GM23338 (cell line): ENCODE measurements at regions not wholly inside any gene's neighbourhood (a gene's known extent, or its start where the extent isn't known, plus 50 kb on each side); places are given as distances from the start of the nearest gene placed in this dataset.
"Not testable (repeated sequence)": the region's sequence is repeated elsewhere in the genome, so short reads cannot be mapped to it uniquely, and the experiment has no call there.

Source experiments
- ATAC-seq: fragments of 200-7000 bp; cut with Tn5 transposase; 3 replicates; pipeline ENCODE4 v1.9.1; 2020
- DNase-seq: peaks from one replicate; pipeline ENCODE4 v3.0.0-alpha.2; 2015; ENCODE audit warnings: low spot score
- H2AFZ ChIP-seq: fragments of 200-600 bp; sonication (generic); 2 replicates; pipeline ENCODE4 v1.8.0; 2016; ENCODE audit warnings: antibody characterized with exemption, mild to moderate bottlenecking, moderate library complexity
- H3F3A ChIP-seq: fragments of 200-600 bp; sonication (generic); replicated peaks from 2 replicates; pipeline ENCODE4 v1.8.0; 2017; ENCODE audit warnings: antibody characterized with exemption, mixed run types, low read depth
- H3K27ac ChIP-seq: fragments of 200-600 bp; sonication (generic); 2 replicates; pipeline ENCODE4 v1.6.1; 2016; ENCODE audit warnings: low read depth
- H3K27me3 ChIP-seq: fragments of 200-600 bp; sonication (generic); 2 replicates; pipeline ENCODE4 v1.8.0; 2016; ENCODE audit warnings: mild to moderate bottlenecking, mixed run types, moderate library complexity; ENCODE audit not compliant: insufficient read depth
- H3K36me3 ChIP-seq: fragments of 200-600 bp; sonication (generic); 2 replicates; pipeline ENCODE4 v1.8.0; 2016; ENCODE audit warnings: mild to moderate bottlenecking; ENCODE audit not compliant: insufficient read depth
- H3K4me1 ChIP-seq: fragments of 200-600 bp; sonication (generic); 2 replicates; pipeline ENCODE4 v1.8.0; 2016; ENCODE audit warnings: mild to moderate bottlenecking, moderate library complexity; ENCODE audit not compliant: insufficient read depth
- H3K4me2 ChIP-seq: fragments of 200-600 bp; sonication (generic); 2 replicates; pipeline ENCODE4 v1.7.1; 2017; ENCODE audit warnings: mixed run types
- H3K4me3 ChIP-seq: fragments of 200-600 bp; sonication (generic); 2 replicates; pipeline ENCODE4 v1.6.1; 2016; ENCODE audit warnings: mixed run types
- H3K79me2 ChIP-seq: fragments of 200-600 bp; sonication (generic); replicated peaks from 2 replicates; pipeline ENCODE4 v1.8.0; 2017; ENCODE audit warnings: mild to moderate bottlenecking; ENCODE audit not compliant: insufficient read depth
- H3K9me2 ChIP-seq: fragments of 200-600 bp; sonication (generic); 2 replicates; pipeline ENCODE4 v1.8.0; 2017; ENCODE audit not compliant: insufficient read depth
- H4K20me1 ChIP-seq: fragments of 200-600 bp; sonication (generic); replicated peaks from 2 replicates; pipeline ENCODE4 v1.8.0; 2017; ENCODE audit warnings: mild to moderate bottlenecking; ENCODE audit not compliant: insufficient read depth
- H3K27ac Mint-ChIP-seq: 2 replicates; pipeline ENCODE4 v1.8.0; 2020; ENCODE audit warnings: inconsistent platforms, mild to moderate bottlenecking, moderate library complexity, mixed read lengths
- H3K27me3 Mint-ChIP-seq: 3 replicates; pipeline ENCODE4 v1.8.0; 2022; ENCODE audit warnings: low read depth, mild to moderate bottlenecking, moderate library complexity, mixed read lengths, inconsistent platforms; ENCODE audit not compliant: insufficient read depth, poor library complexity
- H3K36me3 Mint-ChIP-seq: 3 replicates; pipeline ENCODE4 v1.8.0; 2021; ENCODE audit warnings: low read depth, mild to moderate bottlenecking, inconsistent platforms, moderate library complexity, mixed read lengths
- H3K4me1 Mint-ChIP-seq: 3 replicates; pipeline ENCODE4 v1.8.0; 2020; ENCODE audit warnings: mild to moderate bottlenecking, inconsistent platforms, mixed read lengths
- H3K4me3 Mint-ChIP-seq: 3 replicates; pipeline ENCODE4 v1.8.0; 2021; ENCODE audit warnings: moderate library complexity, mild to moderate bottlenecking, inconsistent platforms, mixed read lengths
- H3K9me3 Mint-ChIP-seq: 3 replicates; pipeline ENCODE4 v1.8.0; 2020; ENCODE audit warnings: moderate library complexity, mild to moderate bottlenecking, inconsistent platforms, mixed read lengths
- TF ChIP-seq, protein P1 (sequence below), 2 experiments: fragments of 200-600 bp in 1 of 2; sonication (generic) in 1 of 2; conservative IDR thresholded peaks; 2 replicates each; pipeline versions ENCODE4 v1.5.1 to v1.6.1; 2016 to 2017; ENCODE audit warnings: antibody characterized with exemption in 2 of 2, low read depth in 2 of 2, mild to moderate bottlenecking in 2 of 2, moderate library complexity in 1 of 2

DNA sequence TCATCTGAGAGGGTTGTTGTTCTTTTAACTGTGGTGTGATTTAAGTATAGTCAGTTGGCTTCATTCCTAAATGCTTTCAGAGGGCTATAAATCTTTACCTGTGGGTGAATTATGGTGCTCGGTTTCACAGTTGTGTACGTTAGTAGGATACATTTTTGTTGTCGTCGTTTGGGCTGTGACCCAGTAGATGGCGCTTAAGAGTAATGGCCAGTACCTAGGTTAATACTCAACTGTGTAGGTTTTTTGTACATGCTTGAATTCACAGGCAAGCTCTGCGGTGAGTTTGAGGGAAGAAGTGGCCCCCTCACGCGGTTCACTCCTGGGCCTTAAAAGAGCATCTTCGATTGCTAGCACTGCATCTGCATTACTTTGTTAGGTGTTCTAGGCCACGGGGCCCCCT, 571.7 kb upstream of the TGIF2LX start:
- not testable (repeated sequence) for H3K27ac ChIP-seq, H3K27ac Mint-ChIP-seq, H4K20me1 ChIP-seq, H3K9me2 ChIP-seq, H3K36me3 Mint-ChIP-seq, H3F3A ChIP-seq, H3K4me3 ChIP-seq, H3K4me1 Mint-ChIP-seq, H3K27me3 Mint-ChIP-seq, H3K79me2 ChIP-seq, H3K4me3 Mint-ChIP-seq, H3K27me3 ChIP-seq, H3K4me1 ChIP-seq, H3K36me3 ChIP-seq, H3K9me3 Mint-ChIP-seq, H2AFZ ChIP-seq, H3K4me2 ChIP-seq
- ATAC-seq (peak; percentile 57), DNase-seq (peak; percentile 5)
- TF ChIP-seq, protein P1, sequence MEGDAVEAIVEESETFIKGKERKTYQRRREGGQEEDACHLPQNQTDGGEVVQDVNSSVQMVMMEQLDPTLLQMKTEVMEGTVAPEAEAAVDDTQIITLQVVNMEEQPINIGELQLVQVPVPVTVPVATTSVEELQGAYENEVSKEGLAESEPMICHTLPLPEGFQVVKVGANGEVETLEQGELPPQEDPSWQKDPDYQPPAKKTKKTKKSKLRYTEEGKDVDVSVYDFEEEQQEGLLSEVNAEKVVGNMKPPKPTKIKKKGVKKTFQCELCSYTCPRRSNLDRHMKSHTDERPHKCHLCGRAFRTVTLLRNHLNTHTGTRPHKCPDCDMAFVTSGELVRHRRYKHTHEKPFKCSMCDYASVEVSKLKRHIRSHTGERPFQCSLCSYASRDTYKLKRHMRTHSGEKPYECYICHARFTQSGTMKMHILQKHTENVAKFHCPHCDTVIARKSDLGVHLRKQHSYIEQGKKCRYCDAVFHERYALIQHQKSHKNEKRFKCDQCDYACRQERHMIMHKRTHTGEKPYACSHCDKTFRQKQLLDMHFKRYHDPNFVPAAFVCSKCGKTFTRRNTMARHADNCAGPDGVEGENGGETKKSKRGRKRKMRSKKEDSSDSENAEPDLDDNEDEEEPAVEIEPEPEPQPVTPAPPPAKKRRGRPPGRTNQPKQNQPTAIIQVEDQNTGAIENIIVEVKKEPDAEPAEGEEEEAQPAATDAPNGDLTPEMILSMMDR (conservative IDR thresholded peaks at IDR 0.05; ENCODE audit: low read depth in 2 of 2), result peak; percentile 31 to 37; a peak in 3 of 4 replicates

DNA sequence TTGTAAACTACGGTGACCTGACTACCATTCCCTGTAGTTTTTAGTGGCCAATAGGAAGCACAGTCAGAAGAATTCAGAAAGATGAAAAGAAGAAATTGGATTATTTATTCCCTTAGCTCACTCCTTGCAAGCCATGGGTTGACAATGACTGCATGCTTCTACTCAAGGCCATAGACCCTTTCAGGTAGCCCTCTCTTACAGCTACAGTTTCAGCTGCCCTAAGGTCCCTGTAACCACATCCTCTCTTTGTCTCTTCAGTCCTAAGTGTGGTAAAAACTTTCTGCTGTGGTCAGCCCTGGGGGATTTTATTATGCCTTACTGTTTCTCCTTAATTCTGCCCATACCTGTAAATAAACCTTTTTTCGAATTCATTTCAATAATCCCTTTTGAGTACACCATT, 551.8 kb upstream of the TGIF2LX start:
- not testable (repeated sequence) for H3K4me3 ChIP-seq, H2AFZ ChIP-seq, H3K4me1 Mint-ChIP-seq, H3K9me2 ChIP-seq, H3K36me3 Mint-ChIP-seq, H3K36me3 ChIP-seq, H4K20me1 ChIP-seq, H3K4me3 Mint-ChIP-seq, DNase-seq, H3K4me2 ChIP-seq, H3K27ac Mint-ChIP-seq, H3K9me3 Mint-ChIP-seq, H3K27ac ChIP-seq, H3K4me1 ChIP-seq, H3K79me2 ChIP-seq, H3K27me3 Mint-ChIP-seq, H3F3A ChIP-seq, H3K27me3 ChIP-seq, ATAC-seq

- H4K20me1 ChIP-seq, ATAC-seq, H3K4me3 ChIP-seq, H3F3A ChIP-seq, H2AFZ ChIP-seq, H3K4me2 ChIP-seq, H3K4me3 Mint-ChIP-seq, H3K4me1 ChIP-seq, H3K9me3 Mint-ChIP-seq, H3K36me3 Mint-ChIP-seq, H3K27ac ChIP-seq, H3K9me2 ChIP-seq, DNase-seq, H3K79me2 ChIP-seq, H3K27me3 Mint-ChIP-seq, H3K4me1 Mint-ChIP-seq, H3K36me3 ChIP-seq, H3K27me3 ChIP-seq, H3K27ac Mint-ChIP-seq: not testable (repeated sequence)
These were observed 528.7 kb upstream of the TGIF2LX start for GRCh38 chrX:89393004-89393403.

- not testable (repeated sequence) for H3K27ac Mint-ChIP-seq, H4K20me1 ChIP-seq, H3K9me3 Mint-ChIP-seq, H3K4me1 ChIP-seq, DNase-seq, H3K4me3 ChIP-seq, H2AFZ ChIP-seq, H3K27me3 Mint-ChIP-seq, H3K4me1 Mint-ChIP-seq, H3K9me2 ChIP-seq, H3K79me2 ChIP-seq, H3K4me3 Mint-ChIP-seq, H3K36me3 Mint-ChIP-seq, H3K27me3 ChIP-seq, H3F3A ChIP-seq, H3K27ac ChIP-seq, H3K36me3 ChIP-seq, ATAC-seq, H3K4me2 ChIP-seq
These were observed 518.9 kb upstream of the TGIF2LX start for GRCh38 chrX:89402818-89403217.
